Kidney glomerular epithelial cell (primary cell): ENCODE measurements at regions not wholly inside any gene's neighbourhood (a gene's known extent, or its start where the extent isn't known, plus 50 kb on each side); places are given as distances from the start of the nearest gene placed in this dataset.
"Not testable (repeated sequence)": the region's sequence is repeated elsewhere in the genome, so short reads cannot be mapped to it uniquely, and the experiment has no call there.

Source experiments
- DNase-seq: peaks from one replicate; lab custom pipeline; 2025; lab: John Stamatoyannopoulos, UW

- no peak for DNase-seq
These were observed 503.2 kb upstream of the SLC8A1 start for GRCh38 chr2:40955042-40955441.

- DNase-seq: no peak
These were observed 503.7 kb upstream of the SLC8A1 start for GRCh38 chr2:40955635-40956034.

GRCh38 chr2:40957508-40957907, 505.6 kb upstream of the SLC8A1 start:
- no peak for DNase-seq

GRCh38 chr2:40962026-40962425, 510.1 kb upstream of the SLC8A1 start:
- no peak for DNase-seq

GRCh38 chr2:40964509-40965250, 512.8 kb upstream of the SLC8A1 start:
- no peak for DNase-seq

- no peak for DNase-seq
These were observed 515.6 kb upstream of the SLC8A1 start for GRCh38 chr2:40967451-40967850.

- no peak for DNase-seq
These were observed 523.3 kb upstream of the SLC8A1 start for GRCh38 chr2:40975151-40975550.

GRCh38 chr2:40997362-40997761, 545.5 kb upstream of the SLC8A1 start:
- DNase-seq: no peak

- no peak for DNase-seq
These were observed 548.5 kb upstream of the SLC8A1 start for GRCh38 chr2:41000374-41000773.

- no peak for DNase-seq
These were observed 549.0 kb upstream of the SLC8A1 start for GRCh38 chr2:41000906-41001305.

- no peak for DNase-seq
These were observed 552.8 kb upstream of the SLC8A1 start for GRCh38 chr2:41004700-41005099.

- no peak for DNase-seq
These were observed 568.5 kb upstream of the SLC8A1 start for GRCh38 chr2:41020358-41020757.

GRCh38 chr2:41024816-41025215, 572.9 kb upstream of the SLC8A1 start:
- no peak for DNase-seq

- no peak for DNase-seq
These were observed 574.7 kb upstream of the SLC8A1 start for GRCh38 chr2:41026613-41027012.

GRCh38 chr2:41027095-41027494, 575.2 kb upstream of the SLC8A1 start:
- DNase-seq: no peak

- DNase-seq: no peak
These were observed 579.4 kb upstream of the SLC8A1 start for GRCh38 chr2:41031282-41031681.

GRCh38 chr2:41032715-41033114, 580.8 kb upstream of the SLC8A1 start:
- no peak for DNase-seq

- DNase-seq: no peak
These were observed 581.2 kb upstream of the SLC8A1 start for GRCh38 chr2:41033127-41033526.

- no peak for DNase-seq
These were observed 586.5 kb upstream of the SLC8A1 start for GRCh38 chr2:41038408-41038807.

GRCh38 chr2:41039750-41040149, 587.9 kb upstream of the SLC8A1 start:
- DNase-seq: not testable (repeated sequence)

GRCh38 chr2:41040782-41041520, 589.1 kb upstream of the SLC8A1 start:
- no peak for DNase-seq

GRCh38 chr2:41042343-41042742, 590.5 kb upstream of the SLC8A1 start:
- DNase-seq: no peak

GRCh38 chr2:41061356-41061755, 609.5 kb upstream of the SLC8A1 start:
- DNase-seq: no peak

GRCh38 chr2:41062336-41062735, 610.4 kb upstream of the SLC8A1 start:
- no peak for DNase-seq
